IPS-18a (cell line): ENCODE measurements at regions not wholly inside any gene's neighbourhood (a gene's known extent, or its start where the extent isn't known, plus 50 kb on each side); places are given as distances from the start of the nearest gene placed in this dataset.

ENCODE experiments used
- H3K27ac ChIP-seq: one replicate; pipeline ENCODE4 v1.5.1; 2013; ENCODE audit warnings: low read length
- H3K27me3 ChIP-seq: one replicate; pipeline ENCODE4 v1.6.1; 2013; ENCODE audit warnings: mild to moderate bottlenecking, low read length; ENCODE audit not compliant: control insufficient read depth, insufficient read depth
- H3K36me3 ChIP-seq: one replicate; pipeline ENCODE4 v1.6.1; 2013; ENCODE audit warnings: low read depth, low read length; ENCODE audit not compliant: control insufficient read depth
- H3K4me1 ChIP-seq: one replicate; pipeline ENCODE4 v1.6.1; 2013; ENCODE audit warnings: low read depth, low read length; ENCODE audit not compliant: control insufficient read depth
- H3K4me3 ChIP-seq: one replicate; pipeline ENCODE4 v1.5.1; 2013; ENCODE audit warnings: low read length
- H3K9ac ChIP-seq: one replicate; pipeline ENCODE4 v1.6.1; 2013; ENCODE audit warnings: mild to moderate bottlenecking, low read length, moderate library complexity
- H3K9me3 ChIP-seq: one replicate; pipeline ENCODE4 v1.6.1; 2013; ENCODE audit warnings: low read depth, low read length; ENCODE audit not compliant: control insufficient read depth

DNA sequence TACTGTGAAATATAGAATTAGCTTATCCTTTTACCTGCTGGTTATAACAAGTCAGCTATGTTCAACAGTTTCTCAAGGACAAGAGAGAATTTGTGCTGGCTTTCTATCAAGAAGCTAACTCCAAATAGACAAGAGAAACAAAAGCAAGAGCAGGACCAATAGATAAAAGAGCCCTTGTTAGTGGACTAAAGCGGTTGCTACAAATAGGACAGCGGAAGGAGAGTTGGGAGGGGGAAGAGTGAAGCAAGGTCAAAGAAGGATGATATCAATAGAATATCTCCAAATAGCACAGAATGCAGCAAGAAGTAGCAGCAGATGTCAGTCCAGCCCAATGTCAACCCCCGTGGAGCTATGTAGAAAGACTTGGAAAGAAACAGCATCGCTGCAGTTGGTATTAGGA lies 53.0 kb upstream of the AKT3 start:
- Histone ChIP-seq H3K9ac (no peak overlapping the region), H3K9me3 (no peaks in the 10 kb centered on the region), H3K27ac (no peak overlapping the region), H3K36me3 (no peaks in the 10 kb centered on the region), H3K4me1 (no peaks in the 10 kb centered on the region), H3K27me3 (no peaks in the 10 kb centered on the region), H3K4me3 (no peak overlapping the region)

DNA sequence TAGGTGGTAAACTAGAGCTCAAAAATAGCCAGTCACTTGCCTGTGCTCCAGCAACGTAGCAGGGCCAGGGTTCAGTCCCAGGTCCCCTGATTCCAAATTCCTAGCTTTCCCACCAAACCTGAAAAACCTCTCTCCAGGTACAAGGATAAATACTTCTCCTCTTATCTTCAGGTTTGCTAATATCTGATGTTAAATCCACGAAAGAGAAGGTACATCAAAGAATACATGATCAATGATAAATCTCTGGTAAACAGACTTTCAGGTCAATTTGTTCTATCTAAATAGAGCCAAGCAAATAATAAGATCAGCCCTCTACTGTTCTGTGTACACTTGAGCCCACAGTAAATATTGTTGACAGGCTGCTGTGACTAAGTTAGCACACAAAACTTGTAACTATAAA lies 52.1 kb upstream of the AKT3 start:
- H3K36me3 ChIP-seq = no peaks in the 10 kb centered on the region
- H3K9ac ChIP-seq = no peak overlapping the region
- H3K4me3 ChIP-seq = no peak overlapping the region
- H3K27ac ChIP-seq = no peak overlapping the region
- H3K4me1 ChIP-seq = no peaks in the 10 kb centered on the region
- H3K27me3 ChIP-seq = no peaks in the 10 kb centered on the region
- H3K9me3 ChIP-seq = no peaks in the 10 kb centered on the region
